Smooth muscle cell of the brain vasculature (primary cell): ENCODE measurements at regions not wholly inside any gene's neighbourhood (a gene's known extent, or its start where the extent isn't known, plus 50 kb on each side); places are given as distances from the start of the nearest gene placed in this dataset.

Experiments used
- DNase-seq: peaks from one replicate; pipeline ENCODE4 v3.0.0-alpha.2; 2012; ENCODE audit warnings: low read depth, low spot score

- DNase-seq = no peak
Observed at GRCh38 chr1:214205053-214205452, 75.9 kb upstream of the SMYD2 start.

GRCh38 chr1:214208460-214208859 lies 72.5 kb upstream of the SMYD2 start:
- no peak for DNase-seq

GRCh38 chr1:214209260-214209808 lies 71.6 kb upstream of the SMYD2 start:
- no peak for DNase-seq

- no peak for DNase-seq
Observed at GRCh38 chr1:214213136-214213535, 67.8 kb upstream of the SMYD2 start.

GRCh38 chr1:214214851-214215250 lies 66.1 kb upstream of the SMYD2 start:
- DNase-seq = no peak

- no peak for DNase-seq
Observed at GRCh38 chr1:214215583-214215982, 65.4 kb upstream of the SMYD2 start.

- DNase-seq = no peak
Observed at GRCh38 chr1:214216021-214216420, 64.9 kb upstream of the SMYD2 start.

GRCh38 chr1:214216779-214217178 lies 64.2 kb upstream of the SMYD2 start:
- no peak for DNase-seq

- no peak for DNase-seq
Observed at GRCh38 chr1:214219902-214220301, 61.1 kb upstream of the SMYD2 start.

GRCh38 chr1:214220891-214221290 lies 60.1 kb upstream of the SMYD2 start:
- no peak for DNase-seq

- DNase-seq = peak; percentile 7
Observed at GRCh38 chr1:214224611-214225354, 56.2 kb upstream of the SMYD2 start.

GRCh38 chr1:214228976-214229375 lies 52.0 kb upstream of the SMYD2 start:
- DNase-seq = no peak

- DNase-seq = no peak
Observed at GRCh38 chr1:214229736-214230135, 51.2 kb upstream of the SMYD2 start.
